Activated T-helper 17 cell treated with anti-CD3 and anti-CD28 coated beads, Interleukin-2, amount 50 U/mL, for 72 hours (primary cell): ENCODE measurements at regions not wholly inside any gene's neighbourhood (a gene's known extent, or its start where the extent isn't known, plus 50 kb on each side); places are given as distances from the start of the nearest gene placed in this dataset.

Experiments
- ATAC-seq: fragments of 150-1000 bp; cut with Tn5 transposase; replicated peaks from 2 replicates; pipeline ENCODE4 v1.10.0; 2021; ENCODE audit warnings: mild to moderate bottlenecking, moderate library complexity
- H3K27ac Mint-ChIP-seq: one replicate; pipeline ENCODE4 v1.8.0; 2022; ENCODE audit warnings: mixed read lengths
- H3K27me3 Mint-ChIP-seq: one replicate; pipeline ENCODE4 v1.8.0; 2022; ENCODE audit warnings: mixed read lengths
- H3K36me3 Mint-ChIP-seq: one replicate; pipeline ENCODE4 v1.8.0; 2022; ENCODE audit warnings: low read depth, mild to moderate bottlenecking, mixed read lengths
- H3K4me1 Mint-ChIP-seq: one replicate; pipeline ENCODE4 v1.8.0; 2022; ENCODE audit warnings: mixed read lengths
- H3K4me3 Mint-ChIP-seq: one replicate; pipeline ENCODE4 v1.8.0; 2022; ENCODE audit warnings: mild to moderate bottlenecking, mixed read lengths
- H3K9me3 Mint-ChIP-seq: one replicate; pipeline ENCODE4 v1.8.0; 2022; ENCODE audit warnings: mixed read lengths

DNA sequence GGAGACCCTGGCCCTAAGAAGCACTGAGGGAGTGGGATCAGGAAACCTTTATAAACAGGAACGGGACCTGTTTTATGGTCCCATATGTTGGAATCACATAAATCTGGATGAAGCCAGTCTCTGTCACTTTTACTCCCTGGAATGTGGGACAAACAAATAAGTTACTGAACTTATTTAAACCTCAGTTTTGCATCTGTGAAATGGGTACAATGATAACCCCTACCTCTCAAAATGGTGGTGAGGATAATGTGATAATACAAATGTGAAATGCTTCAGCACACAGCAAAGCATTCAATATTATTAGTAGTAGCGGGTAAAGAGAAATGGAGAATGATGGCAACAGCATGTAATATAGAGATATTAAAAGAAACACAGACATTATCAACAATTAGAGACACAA is 298.9 kb downstream of the ZSWIM6 start:
- H3K36me3 Mint-ChIP-seq = no peaks in the 10 kb centered on the region
- no peaks in the 10 kb centered on the region for H3K9me3 Mint-ChIP-seq
- H3K4me1 Mint-ChIP-seq = no peaks in the 10 kb centered on the region
- peaks cover 24% of the 10 kb centered on the region for H3K27me3 Mint-ChIP-seq
- no peak overlapping the region for H3K4me3 Mint-ChIP-seq
- ATAC-seq = no peak
- H3K27ac Mint-ChIP-seq = no peak overlapping the region

DNA sequence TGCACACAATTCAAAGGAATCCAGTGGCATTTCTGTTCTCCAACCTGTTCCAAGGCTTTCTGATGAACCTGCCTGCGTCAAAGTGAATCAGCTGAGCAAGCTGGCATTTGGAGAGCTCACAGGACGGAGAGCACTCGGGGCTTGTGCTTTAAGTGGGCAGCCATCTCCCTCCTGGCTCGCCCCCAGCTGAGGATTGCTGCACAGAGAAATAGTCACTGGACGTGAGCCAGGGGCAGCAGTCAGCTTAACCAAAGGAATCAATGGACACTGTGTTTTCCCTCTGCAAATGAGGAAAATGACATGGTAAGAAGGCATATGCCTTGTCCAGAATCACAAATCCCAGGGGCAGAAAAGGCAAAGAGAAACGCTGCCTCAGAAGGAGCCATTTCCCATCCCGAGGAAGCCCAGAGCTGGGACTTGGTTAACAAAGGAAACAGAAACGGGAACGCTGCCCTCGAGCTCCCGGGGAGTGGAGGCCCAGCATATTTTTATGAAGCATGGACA is 299.4 kb downstream of the ZSWIM6 start:
- peaks cover 24% of the 10 kb centered on the region for H3K27me3 Mint-ChIP-seq
- no peak for ATAC-seq
- no peaks in the 10 kb centered on the region for H3K4me1 Mint-ChIP-seq
- no peak overlapping the region for H3K4me3 Mint-ChIP-seq
- no peak overlapping the region for H3K27ac Mint-ChIP-seq
- no peaks in the 10 kb centered on the region for H3K9me3 Mint-ChIP-seq
- H3K36me3 Mint-ChIP-seq = no peaks in the 10 kb centered on the region

DNA sequence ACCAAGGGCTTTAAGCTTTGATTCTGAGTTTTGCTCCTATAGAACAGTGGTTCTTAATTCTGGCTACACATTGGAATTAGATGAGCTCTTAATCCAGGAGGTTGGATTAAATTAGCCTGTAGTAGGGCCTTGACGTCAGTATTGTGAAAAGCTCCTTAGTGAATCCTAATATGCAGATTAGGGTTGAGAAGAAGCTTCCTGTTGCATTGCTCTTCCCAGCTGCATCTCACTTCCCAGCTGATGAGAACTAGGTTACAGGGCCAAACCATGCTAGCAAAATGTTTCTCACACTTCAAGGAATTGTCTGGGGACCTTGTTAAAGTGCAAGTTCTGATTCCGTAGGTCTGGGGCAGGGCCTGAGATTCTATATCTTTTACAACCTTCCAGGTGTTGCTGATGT is 300.0 kb downstream of the ZSWIM6 start:
- no peak for ATAC-seq
- H3K27ac Mint-ChIP-seq = no peak overlapping the region
- no peak overlapping the region for H3K4me3 Mint-ChIP-seq
- no peaks in the 10 kb centered on the region for H3K4me1 Mint-ChIP-seq
- H3K9me3 Mint-ChIP-seq = no peaks in the 10 kb centered on the region
- H3K36me3 Mint-ChIP-seq = no peaks in the 10 kb centered on the region
- H3K27me3 Mint-ChIP-seq = peaks cover 21% of the 10 kb centered on the region

GRCh38 chr5:61635271-61635670 is 303.2 kb downstream of the ZSWIM6 start:
- no peak overlapping the region for H3K4me3 Mint-ChIP-seq
- no peaks in the 10 kb centered on the region for H3K4me1 Mint-ChIP-seq
- H3K27ac Mint-ChIP-seq = no peak overlapping the region
- no peak for ATAC-seq
- no peaks in the 10 kb centered on the region for H3K36me3 Mint-ChIP-seq
- H3K9me3 Mint-ChIP-seq = no peaks in the 10 kb centered on the region
- H3K27me3 Mint-ChIP-seq = peaks cover 5% of the 10 kb centered on the region

DNA sequence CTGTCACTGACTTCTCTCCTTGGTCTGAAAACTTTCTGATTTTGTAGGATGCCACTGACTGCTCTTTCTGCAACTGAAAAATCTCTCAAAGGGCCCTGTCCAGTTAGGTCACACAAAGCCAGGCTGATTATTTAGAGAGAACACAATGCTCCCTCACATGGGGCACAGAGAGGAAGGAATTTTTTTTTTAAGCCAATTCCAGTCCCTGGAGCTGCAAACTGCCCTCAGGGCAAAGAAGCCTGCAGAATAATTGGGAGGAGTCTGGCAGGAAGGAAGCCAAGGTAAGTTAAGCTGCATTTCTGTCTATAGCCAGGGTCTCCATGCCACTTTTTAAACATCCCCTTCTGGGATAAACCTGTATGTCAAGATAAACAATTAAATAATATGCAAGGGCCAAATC is 305.5 kb downstream of the ZSWIM6 start:
- no peak for ATAC-seq
- no peaks in the 10 kb centered on the region for H3K4me1 Mint-ChIP-seq
- no peaks in the 10 kb centered on the region for H3K9me3 Mint-ChIP-seq
- no peaks in the 10 kb centered on the region for H3K36me3 Mint-ChIP-seq
- no peak overlapping the region for H3K4me3 Mint-ChIP-seq
- no peak overlapping the region for H3K27ac Mint-ChIP-seq
- H3K27me3 Mint-ChIP-seq = peaks cover 5% of the 10 kb centered on the region

DNA sequence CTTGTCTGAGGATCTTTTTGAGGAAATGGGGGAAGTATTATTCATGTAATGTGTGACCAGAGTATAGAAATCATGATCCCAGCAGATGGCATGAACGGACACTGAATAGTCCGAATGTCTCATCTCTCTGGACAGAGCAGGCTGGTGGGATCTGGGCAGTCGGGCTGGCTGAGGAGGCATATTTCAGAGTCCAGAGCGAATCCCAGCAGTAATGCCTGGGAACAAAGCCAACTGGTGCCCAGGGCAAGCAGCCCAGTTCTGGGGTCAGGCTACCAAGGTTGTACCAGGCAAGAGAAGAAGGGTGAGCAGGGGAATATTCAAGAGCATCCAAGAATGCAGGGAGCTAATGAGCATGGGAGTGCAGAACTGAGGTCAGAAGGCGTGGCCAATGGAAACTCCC is 306.4 kb downstream of the ZSWIM6 start:
- H3K36me3 Mint-ChIP-seq = no peaks in the 10 kb centered on the region
- no peak overlapping the region for H3K4me3 Mint-ChIP-seq
- H3K9me3 Mint-ChIP-seq = no peaks in the 10 kb centered on the region
- H3K27ac Mint-ChIP-seq = no peak overlapping the region
- H3K27me3 Mint-ChIP-seq = peaks cover 5% of the 10 kb centered on the region
- no peak for ATAC-seq
- no peaks in the 10 kb centered on the region for H3K4me1 Mint-ChIP-seq

DNA sequence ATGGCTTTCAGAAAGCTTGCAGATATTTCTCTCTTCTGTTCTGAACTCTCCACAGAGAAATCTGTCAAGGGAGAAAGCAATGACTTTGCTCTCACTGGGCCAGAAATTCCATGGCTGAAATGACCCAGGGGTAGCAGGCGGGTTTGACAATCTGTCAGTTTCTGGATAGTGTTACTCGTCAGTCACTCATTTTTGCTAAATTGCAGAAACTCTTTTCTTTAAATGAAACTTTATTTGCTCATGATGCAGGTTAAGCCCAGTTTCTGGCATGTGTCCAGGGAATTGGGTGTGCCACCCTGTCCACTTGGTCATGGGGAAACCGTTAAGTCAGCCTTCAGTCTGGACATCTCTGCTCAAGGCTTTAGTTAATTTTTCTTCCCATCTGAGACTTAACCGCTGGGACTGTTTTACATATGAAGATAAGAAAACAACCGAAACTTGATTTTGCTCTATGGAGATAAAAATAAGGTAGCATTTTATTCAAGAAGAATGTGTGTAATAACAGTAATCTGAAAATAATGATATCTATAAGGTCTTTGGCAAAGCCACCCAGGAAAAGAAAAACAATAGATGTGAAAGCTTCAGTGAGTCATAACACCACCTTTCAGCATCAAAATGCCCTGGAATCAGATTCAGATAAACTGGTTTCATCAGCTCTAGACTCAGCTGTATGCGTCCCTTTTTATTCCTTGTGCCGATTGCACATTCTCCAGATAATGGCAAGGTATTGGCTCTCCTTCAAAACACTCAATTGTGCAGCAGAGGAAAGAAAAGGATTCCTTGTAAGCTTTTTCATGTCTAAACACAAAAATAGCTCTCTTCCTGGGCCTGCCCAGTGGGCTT is 308.3 kb downstream of the ZSWIM6 start:
- H3K9me3 Mint-ChIP-seq = no peaks in the 10 kb centered on the region
- peaks cover 5% of the 10 kb centered on the region for H3K27me3 Mint-ChIP-seq
- H3K4me1 Mint-ChIP-seq = no peaks in the 10 kb centered on the region
- no peaks in the 10 kb centered on the region for H3K36me3 Mint-ChIP-seq
- no peak overlapping the region for H3K27ac Mint-ChIP-seq
- ATAC-seq = no peak
- H3K4me3 Mint-ChIP-seq = no peak overlapping the region

DNA sequence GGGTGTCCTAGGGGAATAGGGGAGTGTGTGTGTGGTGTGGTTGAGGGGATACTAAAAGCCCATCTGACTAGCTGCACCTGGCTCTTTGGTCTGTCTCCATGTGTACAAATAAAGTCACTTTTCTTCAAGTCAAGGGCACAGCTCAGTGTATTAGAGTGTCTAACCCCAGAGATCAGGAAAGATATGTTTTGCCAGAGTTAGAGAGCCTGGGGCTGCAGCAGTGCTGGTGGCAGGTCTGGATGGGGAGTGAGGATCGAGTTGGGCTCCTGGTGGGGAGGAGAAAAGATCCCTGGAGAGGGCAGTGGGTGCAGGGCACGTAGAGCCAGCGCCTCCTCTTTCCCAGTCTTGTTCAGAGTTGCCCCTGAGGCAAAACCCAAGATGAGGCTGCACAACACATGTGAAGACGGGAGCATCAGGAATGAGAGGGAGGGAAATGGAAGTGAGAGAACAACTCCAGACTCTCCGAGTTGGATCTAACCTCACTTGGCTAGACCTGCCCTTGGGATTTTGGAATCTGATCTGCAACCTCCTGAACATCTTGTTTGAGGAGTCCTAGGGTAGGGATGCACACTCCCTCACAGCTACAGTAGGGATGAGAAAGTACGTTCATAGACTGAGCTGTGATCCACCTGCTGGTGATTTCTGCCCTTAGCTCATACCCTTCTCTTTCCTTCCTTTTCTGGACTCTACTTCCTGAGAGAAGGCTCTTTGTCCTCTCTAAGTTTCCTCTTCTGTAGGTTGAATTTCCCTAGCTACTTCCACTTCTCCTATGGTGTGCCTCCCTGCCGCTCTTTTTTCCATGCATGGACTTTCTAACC is 309.9 kb downstream of the ZSWIM6 start:
- H3K27me3 Mint-ChIP-seq = peaks cover 5% of the 10 kb centered on the region
- H3K27ac Mint-ChIP-seq = no peak overlapping the region
- no peaks in the 10 kb centered on the region for H3K4me1 Mint-ChIP-seq
- no peak for ATAC-seq
- no peaks in the 10 kb centered on the region for H3K9me3 Mint-ChIP-seq
- no peak overlapping the region for H3K4me3 Mint-ChIP-seq
- H3K36me3 Mint-ChIP-seq = no peaks in the 10 kb centered on the region

GRCh38 chr5:61647672-61648071 is 315.6 kb downstream of the ZSWIM6 start:
- no peaks in the 10 kb centered on the region for H3K36me3 Mint-ChIP-seq
- no peak overlapping the region for H3K4me3 Mint-ChIP-seq
- H3K27me3 Mint-ChIP-seq = peaks cover 15% of the 10 kb centered on the region
- H3K27ac Mint-ChIP-seq = no peak overlapping the region
- H3K9me3 Mint-ChIP-seq = no peaks in the 10 kb centered on the region
- ATAC-seq = no peak
- no peaks in the 10 kb centered on the region for H3K4me1 Mint-ChIP-seq

GRCh38 chr5:61649231-61649630 is 317.2 kb downstream of the ZSWIM6 start:
- no peak for ATAC-seq
- Mint-ChIP-seq H3K27me3 (peaks cover 15% of the 10 kb centered on the region), H3K9me3 (no peaks in the 10 kb centered on the region), H3K27ac (no peak overlapping the region), H3K36me3 (no peaks in the 10 kb centered on the region), H3K4me3 (no peak overlapping the region), H3K4me1 (no peaks in the 10 kb centered on the region)

DNA sequence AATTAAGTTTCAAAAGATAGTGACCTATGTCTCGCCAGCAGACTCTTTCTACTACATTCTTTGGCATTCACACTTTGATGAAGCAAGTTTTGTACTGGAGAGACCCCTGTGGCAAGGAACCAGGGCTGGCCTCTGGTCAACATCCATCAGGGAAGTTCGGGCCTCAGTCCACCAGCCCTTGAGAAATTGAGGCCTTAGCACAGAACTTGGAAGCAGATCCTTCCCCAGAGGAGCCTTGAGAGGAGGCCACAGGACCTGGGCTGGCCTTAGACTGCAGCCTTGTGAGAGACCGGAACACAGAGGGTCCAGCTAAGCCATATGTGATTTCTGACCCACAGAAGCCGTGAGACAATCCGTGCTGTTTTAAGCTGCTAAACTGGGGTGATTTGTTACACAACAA is 317.9 kb downstream of the ZSWIM6 start:
- H3K36me3 Mint-ChIP-seq = no peaks in the 10 kb centered on the region

GRCh38 chr5:61650661-61651060 is 318.6 kb downstream of the ZSWIM6 start:
- no peaks in the 10 kb centered on the region for H3K4me1 Mint-ChIP-seq
- no peaks in the 10 kb centered on the region for H3K9me3 Mint-ChIP-seq
- no peak overlapping the region for H3K27ac Mint-ChIP-seq
- ATAC-seq = no peak
- no peaks in the 10 kb centered on the region for H3K36me3 Mint-ChIP-seq
- peaks cover 22% of the 10 kb centered on the region for H3K27me3 Mint-ChIP-seq
- no peak overlapping the region for H3K4me3 Mint-ChIP-seq

More for the DNA sequence above, 317.9 kb downstream of the ZSWIM6 start:
- no peak overlapping the region for H3K4me3 Mint-ChIP-seq
- no peaks in the 10 kb centered on the region for H3K9me3 Mint-ChIP-seq
- ATAC-seq = no peak
- H3K27me3 Mint-ChIP-seq = peaks cover 15% of the 10 kb centered on the region
- H3K4me1 Mint-ChIP-seq = no peaks in the 10 kb centered on the region
- no peak overlapping the region for H3K27ac Mint-ChIP-seq

- Mint-ChIP-seq H3K9me3 (no peaks in the 10 kb centered on the region), H3K4me3 (no peak overlapping the region), H3K27ac (no peak overlapping the region), H3K36me3 (no peaks in the 10 kb centered on the region), H3K27me3 (peaks cover 26% of the 10 kb centered on the region), H3K4me1 (no peaks in the 10 kb centered on the region)
- no peak for ATAC-seq
Measured at GRCh38 chr5:61651195-61651594, 319.1 kb downstream of the ZSWIM6 start.

- no peak for ATAC-seq
- Mint-ChIP-seq H3K9me3 (no peaks in the 10 kb centered on the region), H3K27me3 (peaks cover 26% of the 10 kb centered on the region), H3K27ac (no peak overlapping the region), H3K4me3 (no peak overlapping the region), H3K4me1 (no peaks in the 10 kb centered on the region), H3K36me3 (no peaks in the 10 kb centered on the region)
Measured at GRCh38 chr5:61652916-61653315, 320.9 kb downstream of the ZSWIM6 start.
